ENCODE measurements at regions not wholly inside any gene's neighbourhood (a gene's known extent, or its start where the extent isn't known, plus 50 kb on each side); places are given as distances from the start of the nearest gene placed in this dataset.

GRCh38 chr6:144585217-144585814 lies 300.2 kb downstream of the UTRN start:
- DNase-seq: peak; percentile 5

- no peak for DNase-seq
These were observed 301.9 kb downstream of the UTRN start for GRCh38 chr6:144586986-144587385.

- no peak for DNase-seq
These were observed 303.7 kb downstream of the UTRN start for GRCh38 chr6:144588697-144589325.

GRCh38 chr6:144590532-144590931 lies 305.4 kb downstream of the UTRN start:
- DNase-seq: no peak

GRCh38 chr6:144593392-144593791 lies 308.3 kb downstream of the UTRN start:
- DNase-seq: no peak

- DNase-seq: no peak
These were observed 309.4 kb downstream of the UTRN start for GRCh38 chr6:144594585-144594984.

- no peak for DNase-seq
These were observed 310.1 kb downstream of the UTRN start for GRCh38 chr6:144595266-144595665.

GRCh38 chr6:144597511-144597910 lies 312.4 kb downstream of the UTRN start:
- no peak for DNase-seq

- no peak for DNase-seq
These were observed 314.5 kb downstream of the UTRN start for GRCh38 chr6:144599615-144600014.

GRCh38 chr6:144601221-144601620 lies 316.1 kb downstream of the UTRN start:
- no peak for DNase-seq

- DNase-seq: peak; percentile 17
These were observed 317.5 kb downstream of the UTRN start for GRCh38 chr6:144602523-144603180.

GRCh38 chr6:144606083-144606482 lies 320.9 kb downstream of the UTRN start:
- DNase-seq: no peak

- DNase-seq: no peak
These were observed 323.0 kb downstream of the UTRN start for GRCh38 chr6:144607998-144608735.

GRCh38 chr6:144612811-144613210 lies 327.7 kb downstream of the UTRN start:
- no peak for DNase-seq

- no peak for DNase-seq
These were observed 328.7 kb downstream of the UTRN start for GRCh38 chr6:144613859-144614258.

- DNase-seq: no peak
These were observed 330.7 kb downstream of the UTRN start for GRCh38 chr6:144615870-144616269.

GRCh38 chr6:144617191-144617590 lies 332.1 kb downstream of the UTRN start:
- DNase-seq: no peak

GRCh38 chr6:144617708-144618107 lies 332.6 kb downstream of the UTRN start:
- DNase-seq: no peak

- DNase-seq: no peak
These were observed 334.8 kb downstream of the UTRN start for GRCh38 chr6:144619966-144620365.

- DNase-seq: no peak
These were observed 336.2 kb downstream of the UTRN start for GRCh38 chr6:144621332-144621731.

GRCh38 chr6:144624246-144624645 lies 339.1 kb downstream of the UTRN start:
- no peak for DNase-seq

GRCh38 chr6:144624716-144625115 lies 339.6 kb downstream of the UTRN start:
- no peak for DNase-seq

GRCh38 chr6:144630857-144631256 lies 345.7 kb downstream of the UTRN start:
- no peak for DNase-seq

GRCh38 chr6:144632266-144632665 lies 347.1 kb downstream of the UTRN start:
- DNase-seq: no peak
